ENCODE measurements at regions not wholly inside any gene's neighbourhood (a gene's known extent, or its start where the extent isn't known, plus 50 kb on each side); places are given as distances from the start of the nearest gene placed in this dataset.

DNA sequence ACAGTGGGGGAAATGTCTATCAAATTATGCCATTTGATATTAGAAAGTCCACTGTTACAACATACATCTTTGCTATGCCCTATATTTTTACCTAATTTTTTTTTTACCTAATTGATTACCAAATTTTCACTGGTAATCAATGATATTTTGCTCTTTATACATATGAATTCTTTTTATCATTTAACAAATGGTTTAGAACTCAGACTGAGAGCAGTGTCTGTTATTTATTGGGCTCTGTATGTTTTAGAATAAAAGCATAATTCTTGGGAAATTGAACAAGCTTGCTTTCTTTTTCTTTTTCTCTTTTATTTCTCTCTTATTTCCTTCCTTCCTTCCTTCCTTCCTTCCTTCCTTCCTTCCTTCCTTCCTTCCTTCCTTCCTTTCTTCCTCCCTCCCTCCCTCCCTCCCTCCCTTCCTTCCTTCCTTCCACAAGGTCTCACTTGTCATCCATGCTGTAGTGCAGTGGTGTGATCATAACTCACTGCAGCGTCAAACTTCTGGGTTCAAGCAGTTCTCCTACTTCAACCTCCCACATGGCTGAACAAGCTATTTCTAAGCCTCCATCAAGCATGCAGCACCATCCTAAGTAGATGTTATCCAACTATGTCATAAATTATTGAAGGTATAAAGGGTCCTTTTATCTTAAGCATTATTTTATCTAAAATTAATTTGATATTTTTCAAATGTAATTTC is 911.7 kb upstream of the CITED2 start:
- H3K9me3 ChIP-seq (ENCODE audit: control insufficient read depth in 5 of 5, low read length in 5 of 5) = no peaks in the 10 kb centered on the region
- H3K27me3 ChIP-seq (ENCODE audit: control insufficient read depth in 5 of 5, insufficient read depth in 4 of 5, low read length in 5 of 5) = no peaks in the 10 kb centered on the region
- H3K4me1 ChIP-seq (ENCODE audit: control insufficient read depth in 5 of 5, insufficient read depth in 5 of 5, low read length in 5 of 5) = no peaks in the 10 kb centered on the region
- H3K4me3 ChIP-seq (ENCODE audit: low read depth in 1 of 5, low read length in 5 of 5) = no peak overlapping the region
- H3K9ac ChIP-seq (ENCODE audit: low read length in 5 of 5) = no peak overlapping the region
- no peak overlapping the region for H3K27ac ChIP-seq (ENCODE audit: low read depth, low read length)
- H3K36me3 ChIP-seq (ENCODE audit: control insufficient read depth in 5 of 5, insufficient read depth in 5 of 5, low read length in 5 of 5) = no peaks in the 10 kb centered on the region

DNA sequence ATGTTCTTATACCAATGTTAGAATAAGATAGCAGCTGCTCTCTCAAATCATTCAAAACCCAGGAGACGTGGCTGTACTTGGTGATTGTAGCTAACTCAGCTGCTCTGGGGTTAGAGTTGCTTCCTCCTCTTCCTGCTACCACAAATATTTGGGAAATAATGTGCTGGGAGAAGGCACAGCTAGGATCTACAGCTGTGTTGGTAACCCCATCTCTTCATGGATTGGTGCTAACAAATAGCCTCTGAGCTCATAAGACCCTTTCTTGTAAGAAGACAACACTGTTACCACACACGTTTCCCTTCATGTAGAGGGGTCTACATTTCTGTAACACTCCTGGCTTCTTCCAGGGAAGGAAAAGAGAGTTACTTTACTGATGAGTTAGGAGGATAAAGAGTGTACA is 911.0 kb upstream of the CITED2 start:
- no peak overlapping the region for H3K4me3 ChIP-seq (ENCODE audit: low read depth in 1 of 5, low read length in 5 of 5)
- no peaks in the 10 kb centered on the region for H3K27me3 ChIP-seq (ENCODE audit: control insufficient read depth in 5 of 5, insufficient read depth in 4 of 5, low read length in 5 of 5)
- H3K4me1 ChIP-seq (ENCODE audit: control insufficient read depth in 5 of 5, insufficient read depth in 5 of 5, low read length in 5 of 5) = no peaks in the 10 kb centered on the region
- no peak overlapping the region for H3K9ac ChIP-seq (ENCODE audit: low read length in 5 of 5)
- no peaks in the 10 kb centered on the region for H3K36me3 ChIP-seq (ENCODE audit: control insufficient read depth in 5 of 5, insufficient read depth in 5 of 5, low read length in 5 of 5)
- H3K27ac ChIP-seq (ENCODE audit: low read depth, low read length) = no peak overlapping the region
- no peaks in the 10 kb centered on the region for H3K9me3 ChIP-seq (ENCODE audit: control insufficient read depth in 5 of 5, low read length in 5 of 5)

DNA sequence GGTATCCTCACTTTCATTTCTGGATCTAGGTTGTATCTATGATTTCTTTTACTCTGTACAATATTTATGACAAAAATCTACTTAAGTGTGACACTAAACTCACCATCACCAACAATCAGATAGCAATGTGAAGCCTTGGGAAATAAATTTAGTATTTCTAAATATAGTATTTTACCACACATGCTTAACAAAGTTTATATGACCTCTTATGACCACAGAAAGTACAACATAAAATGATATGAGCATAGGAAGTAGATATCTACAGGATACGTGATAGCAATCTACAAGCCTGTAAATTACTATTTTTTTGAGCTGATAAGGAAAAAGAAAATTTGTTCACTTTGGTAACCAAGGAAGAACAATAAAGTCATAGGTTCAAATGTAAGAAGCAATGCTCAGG is 910.4 kb upstream of the CITED2 start:
- Histone ChIP-seq H3K36me3 (ENCODE audit: control insufficient read depth in 5 of 5, insufficient read depth in 5 of 5, low read length in 5 of 5) (no peaks in the 10 kb centered on the region), H3K4me3 (ENCODE audit: low read depth in 1 of 5, low read length in 5 of 5) (no peak overlapping the region), H3K9ac (ENCODE audit: low read length in 5 of 5) (no peak overlapping the region), H3K27me3 (ENCODE audit: control insufficient read depth in 5 of 5, insufficient read depth in 4 of 5, low read length in 5 of 5) (no peaks in the 10 kb centered on the region), H3K4me1 (ENCODE audit: control insufficient read depth in 5 of 5, insufficient read depth in 5 of 5, low read length in 5 of 5) (no peaks in the 10 kb centered on the region), H3K9me3 (ENCODE audit: control insufficient read depth in 5 of 5, low read length in 5 of 5) (no peaks in the 10 kb centered on the region), H3K27ac (ENCODE audit: low read depth, low read length) (no peak overlapping the region)

DNA sequence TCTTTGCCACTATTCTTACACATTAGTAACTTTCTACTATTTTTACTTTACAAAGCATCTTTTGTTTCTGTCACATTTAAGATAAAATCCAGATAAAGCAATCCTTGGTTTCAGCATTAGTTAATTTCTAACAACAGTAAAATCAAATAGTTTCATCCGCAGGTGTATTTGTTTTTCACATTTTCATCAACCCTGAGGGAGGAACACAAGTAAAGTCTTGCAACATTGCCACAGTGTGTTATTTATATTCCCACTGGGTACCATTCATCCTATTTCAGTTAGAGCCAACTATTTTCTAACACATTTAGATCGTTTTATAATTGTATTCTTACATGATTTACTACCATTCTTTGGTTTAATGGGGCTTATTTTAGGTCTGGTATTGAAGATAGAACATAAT is 908.7 kb upstream of the CITED2 start:
- Histone ChIP-seq H3K4me1 (ENCODE audit: control insufficient read depth in 5 of 5, insufficient read depth in 5 of 5, low read length in 5 of 5) (no peaks in the 10 kb centered on the region), H3K36me3 (ENCODE audit: control insufficient read depth in 5 of 5, insufficient read depth in 5 of 5, low read length in 5 of 5) (no peaks in the 10 kb centered on the region), H3K9me3 (ENCODE audit: control insufficient read depth in 5 of 5, low read length in 5 of 5) (no peaks in the 10 kb centered on the region), H3K4me3 (ENCODE audit: low read depth in 1 of 5, low read length in 5 of 5) (no peak overlapping the region), H3K9ac (ENCODE audit: low read length in 5 of 5) (no peak overlapping the region), H3K27me3 (ENCODE audit: control insufficient read depth in 5 of 5, insufficient read depth in 4 of 5, low read length in 5 of 5) (no peaks in the 10 kb centered on the region), H3K27ac (ENCODE audit: low read depth, low read length) (no peak overlapping the region)

DNA sequence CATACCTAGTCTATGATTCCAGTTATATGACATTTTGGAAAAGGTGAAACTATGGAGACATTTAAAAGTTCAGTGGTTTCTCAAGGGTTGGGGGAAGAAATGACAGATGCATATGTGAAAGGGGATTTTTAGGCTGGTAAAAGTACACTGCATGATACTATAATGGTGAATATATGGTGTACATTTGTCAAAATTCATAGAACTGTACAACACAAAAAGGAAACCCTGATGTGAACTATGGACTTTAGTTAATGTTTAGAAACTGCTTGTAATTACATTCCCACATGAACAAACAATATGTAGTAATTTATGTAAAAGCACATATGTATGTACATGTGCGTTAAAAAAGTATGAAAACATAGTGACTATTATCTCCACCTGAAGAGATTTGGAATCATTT is 907.3 kb upstream of the CITED2 start:
- Histone ChIP-seq H3K4me3 (ENCODE audit: low read depth in 1 of 5, low read length in 5 of 5) (no peak overlapping the region), H3K4me1 (ENCODE audit: control insufficient read depth in 5 of 5, insufficient read depth in 5 of 5, low read length in 5 of 5) (no peaks in the 10 kb centered on the region), H3K9me3 (ENCODE audit: control insufficient read depth in 5 of 5, low read length in 5 of 5) (no peaks in the 10 kb centered on the region), H3K27ac (ENCODE audit: low read depth, low read length) (no peak overlapping the region), H3K36me3 (ENCODE audit: control insufficient read depth in 5 of 5, insufficient read depth in 5 of 5, low read length in 5 of 5) (no peaks in the 10 kb centered on the region), H3K9ac (ENCODE audit: low read length in 5 of 5) (no peak overlapping the region), H3K27me3 (ENCODE audit: control insufficient read depth in 5 of 5, insufficient read depth in 4 of 5, low read length in 5 of 5) (no peaks in the 10 kb centered on the region)

DNA sequence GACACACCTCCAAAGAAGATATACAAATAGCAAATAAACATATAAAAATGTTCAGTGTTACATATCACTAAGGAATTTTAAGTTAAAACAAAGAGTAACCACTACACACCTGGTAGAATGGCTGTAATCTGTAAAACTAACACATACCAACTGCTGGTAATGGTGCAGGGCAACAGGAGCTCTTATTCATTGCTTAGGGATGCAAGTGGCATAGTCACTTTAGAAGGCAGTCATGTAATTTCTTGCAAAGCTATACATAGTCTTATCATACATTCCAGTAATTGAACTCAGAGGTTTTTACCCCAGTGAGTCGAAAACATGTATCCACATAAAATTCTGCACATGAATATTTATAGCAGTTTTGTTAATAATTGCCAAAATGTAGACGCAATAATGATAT is 906.8 kb upstream of the CITED2 start:
- Histone ChIP-seq H3K4me3 (ENCODE audit: low read depth in 1 of 5, low read length in 5 of 5) (no peak overlapping the region), H3K9ac (ENCODE audit: low read length in 5 of 5) (no peak overlapping the region), H3K36me3 (ENCODE audit: control insufficient read depth in 5 of 5, insufficient read depth in 5 of 5, low read length in 5 of 5) (no peaks in the 10 kb centered on the region), H3K4me1 (ENCODE audit: control insufficient read depth in 5 of 5, insufficient read depth in 5 of 5, low read length in 5 of 5) (no peaks in the 10 kb centered on the region), H3K9me3 (ENCODE audit: control insufficient read depth in 5 of 5, low read length in 5 of 5) (no peaks in the 10 kb centered on the region), H3K27me3 (ENCODE audit: control insufficient read depth in 5 of 5, insufficient read depth in 4 of 5, low read length in 5 of 5) (no peaks in the 10 kb centered on the region), H3K27ac (ENCODE audit: low read depth, low read length) (no peak overlapping the region)

DNA sequence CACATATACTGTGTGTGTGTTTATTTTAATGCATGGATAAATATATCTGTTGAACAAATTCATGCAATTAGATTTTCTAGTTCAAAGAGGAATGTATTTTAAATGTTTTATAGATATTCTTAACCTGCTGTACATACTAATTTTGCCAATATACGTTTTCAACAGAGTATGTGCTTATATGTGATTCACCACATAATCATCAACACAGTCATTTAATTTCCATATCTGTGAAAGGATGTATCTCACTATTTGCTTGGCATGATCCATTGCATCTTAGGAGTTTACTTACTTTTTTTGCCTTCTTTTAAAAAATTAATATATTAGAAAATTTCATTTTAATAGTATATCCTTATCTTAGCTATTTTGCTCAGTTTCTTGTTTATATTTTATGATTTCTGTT is 902.3 kb upstream of the CITED2 start:
- H3K4me3 ChIP-seq (ENCODE audit: low read depth in 1 of 5, low read length in 5 of 5) = no peak overlapping the region
- H3K27me3 ChIP-seq (ENCODE audit: control insufficient read depth in 5 of 5, insufficient read depth in 4 of 5, low read length in 5 of 5) = no peaks in the 10 kb centered on the region
- no peak overlapping the region for H3K27ac ChIP-seq (ENCODE audit: low read depth, low read length)
- no peaks in the 10 kb centered on the region for H3K9me3 ChIP-seq (ENCODE audit: control insufficient read depth in 5 of 5, low read length in 5 of 5)
- no peaks in the 10 kb centered on the region for H3K36me3 ChIP-seq (ENCODE audit: control insufficient read depth in 5 of 5, insufficient read depth in 5 of 5, low read length in 5 of 5)
- peaks cover 0 to 3% (median 0%) of the 10 kb centered on the region in 5 donors for H3K4me1 ChIP-seq (ENCODE audit: control insufficient read depth in 5 of 5, insufficient read depth in 5 of 5, low read length in 5 of 5)
- no peak overlapping the region for H3K9ac ChIP-seq (ENCODE audit: low read length in 5 of 5)

DNA sequence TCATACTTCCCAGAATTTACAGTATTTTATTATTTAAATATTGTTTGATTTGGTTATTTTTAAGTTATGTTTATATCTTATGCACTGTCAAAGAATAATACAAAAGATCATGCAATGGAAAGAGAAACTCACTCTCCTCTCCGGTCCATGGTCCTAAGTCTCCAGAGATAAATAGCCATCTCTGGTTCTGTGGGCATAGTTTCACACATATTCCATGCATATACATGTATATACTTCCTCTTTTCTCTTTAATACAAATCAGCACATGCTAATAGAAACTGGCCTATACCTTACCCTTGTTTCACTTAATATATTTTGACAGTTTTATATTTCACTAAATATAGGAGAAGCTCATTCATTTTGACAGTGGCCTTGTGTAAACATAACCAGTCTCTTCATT is 901.7 kb upstream of the CITED2 start:
- H3K9ac ChIP-seq (ENCODE audit: low read length in 5 of 5) = no peak overlapping the region
- H3K9me3 ChIP-seq (ENCODE audit: control insufficient read depth in 5 of 5, low read length in 5 of 5) = no peaks in the 10 kb centered on the region
- H3K27ac ChIP-seq (ENCODE audit: low read depth, low read length) = no peak overlapping the region
- H3K27me3 ChIP-seq (ENCODE audit: control insufficient read depth in 5 of 5, insufficient read depth in 4 of 5, low read length in 5 of 5) = no peaks in the 10 kb centered on the region
- H3K4me1 ChIP-seq (ENCODE audit: control insufficient read depth in 5 of 5, insufficient read depth in 5 of 5, low read length in 5 of 5) = peaks cover 0 to 4% (median 0%) of the 10 kb centered on the region in 5 donors
- no peak overlapping the region for H3K4me3 ChIP-seq (ENCODE audit: low read depth in 1 of 5, low read length in 5 of 5)
- H3K36me3 ChIP-seq (ENCODE audit: control insufficient read depth in 5 of 5, insufficient read depth in 5 of 5, low read length in 5 of 5) = no peaks in the 10 kb centered on the region

DNA sequence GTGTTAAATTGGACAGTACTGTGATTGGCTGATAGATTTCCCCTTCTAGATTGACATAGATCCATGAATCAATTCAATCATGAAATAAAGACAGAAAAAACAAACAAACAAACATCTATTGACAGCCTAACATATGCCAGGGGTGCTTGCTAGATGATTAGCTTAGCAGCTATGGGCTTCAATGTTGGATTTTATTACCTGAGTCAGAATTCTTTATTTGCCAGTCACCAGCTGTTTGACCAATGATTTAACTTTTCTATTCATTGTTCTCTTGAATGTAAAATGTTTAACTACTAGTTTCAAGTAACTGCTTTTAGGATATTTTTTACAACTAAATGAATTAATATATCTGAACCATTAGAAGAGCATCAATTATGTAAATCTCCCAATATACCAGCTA is 901.3 kb upstream of the CITED2 start:
- no peak overlapping the region for H3K9ac ChIP-seq (ENCODE audit: low read length in 5 of 5)
- H3K9me3 ChIP-seq (ENCODE audit: control insufficient read depth in 5 of 5, low read length in 5 of 5) = no peaks in the 10 kb centered on the region
- H3K27ac ChIP-seq (ENCODE audit: low read depth, low read length) = no peak overlapping the region
- H3K4me3 ChIP-seq (ENCODE audit: low read depth in 1 of 5, low read length in 5 of 5) = no peak overlapping the region
- H3K4me1 ChIP-seq (ENCODE audit: control insufficient read depth in 5 of 5, insufficient read depth in 5 of 5, low read length in 5 of 5) = peaks cover 0 to 4% (median 0%) of the 10 kb centered on the region in 5 donors
- no peaks in the 10 kb centered on the region for H3K36me3 ChIP-seq (ENCODE audit: control insufficient read depth in 5 of 5, insufficient read depth in 5 of 5, low read length in 5 of 5)
- H3K27me3 ChIP-seq (ENCODE audit: control insufficient read depth in 5 of 5, insufficient read depth in 4 of 5, low read length in 5 of 5) = no peaks in the 10 kb centered on the region

DNA sequence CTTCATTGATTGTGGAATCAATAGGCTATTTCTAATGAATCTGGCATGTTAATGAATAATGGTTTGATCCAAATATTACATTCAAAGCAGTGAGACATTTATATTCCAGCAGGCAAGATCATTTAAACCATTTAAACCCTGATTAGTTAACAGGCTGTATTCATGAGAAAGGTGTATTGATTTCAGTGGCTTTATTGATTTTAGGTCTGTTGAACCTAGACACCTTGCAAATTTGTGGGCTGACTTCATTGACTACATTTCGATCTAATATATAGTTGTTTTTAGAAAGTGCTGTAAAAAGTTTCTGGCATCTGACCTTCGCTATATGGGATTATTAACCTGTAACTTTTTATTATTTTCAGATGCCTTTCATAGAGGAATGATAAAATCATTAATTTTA is 900.1 kb upstream of the CITED2 start:
- H3K4me1 ChIP-seq (ENCODE audit: control insufficient read depth in 5 of 5, insufficient read depth in 5 of 5, low read length in 5 of 5) = peaks cover 0 to 8% (median 0%) of the 10 kb centered on the region in 5 donors
- no peak overlapping the region for H3K4me3 ChIP-seq (ENCODE audit: low read depth in 1 of 5, low read length in 5 of 5)
- H3K9ac ChIP-seq (ENCODE audit: low read length in 5 of 5) = no peak overlapping the region
- no peaks in the 10 kb centered on the region for H3K36me3 ChIP-seq (ENCODE audit: control insufficient read depth in 5 of 5, insufficient read depth in 5 of 5, low read length in 5 of 5)
- no peaks in the 10 kb centered on the region for H3K27me3 ChIP-seq (ENCODE audit: control insufficient read depth in 5 of 5, insufficient read depth in 4 of 5, low read length in 5 of 5)
- H3K9me3 ChIP-seq (ENCODE audit: control insufficient read depth in 5 of 5, low read length in 5 of 5) = no peaks in the 10 kb centered on the region
- no peak overlapping the region for H3K27ac ChIP-seq (ENCODE audit: low read depth, low read length)
